Neural crest cell (in vitro differentiated cells): ENCODE measurements at regions not wholly inside any gene's neighbourhood (a gene's known extent, or its start where the extent isn't known, plus 50 kb on each side); places are given as distances from the start of the nearest gene placed in this dataset.

Experiments used
- DNase-seq: peaks from one replicate; pipeline ENCODE4 v3.0.0; 2021; ENCODE audit warnings: low read depth, mixed read lengths, low spot score
- H3K27ac Mint-ChIP-seq: one replicate; pipeline ENCODE4 v1.8.0; 2021; ENCODE audit warnings: mild to moderate bottlenecking, mixed read lengths; ENCODE audit not compliant: unreplicated experiment
- H3K27me3 Mint-ChIP-seq: 2 replicates; pipeline ENCODE4 v1.8.0; 2021; ENCODE audit warnings: low read depth, mild to moderate bottlenecking, mixed read lengths
- H3K36me3 Mint-ChIP-seq: 2 replicates; pipeline ENCODE4 v1.8.0; 2021; ENCODE audit warnings: low read depth, mild to moderate bottlenecking, mixed read lengths
- H3K4me1 Mint-ChIP-seq: 2 replicates; pipeline ENCODE4 v1.8.0; 2021; ENCODE audit warnings: mixed read lengths
- H3K4me3 Mint-ChIP-seq: one replicate; pipeline ENCODE4 v1.8.0; 2021; ENCODE audit warnings: mild to moderate bottlenecking, mixed read lengths
- H3K9me3 Mint-ChIP-seq: 2 replicates; pipeline ENCODE4 v1.8.0; 2021; ENCODE audit warnings: mixed read lengths
- CTCF ChIP-seq: fragments of 200-600 bp; sonication (generic); conservative IDR thresholded peaks from 2 replicates; pipeline ENCODE4 v1.5.0; 2021; ENCODE audit warnings: antibody characterized with exemption, mild to moderate bottlenecking

GRCh38 chr6:4658486-4658885 is 117.7 kb upstream of the CDYL start:
- no peak for DNase-seq
- no peaks in the 10 kb centered on the region for H3K9me3 Mint-ChIP-seq
- H3K27me3 Mint-ChIP-seq: no peaks in the 10 kb centered on the region
- H3K4me1 Mint-ChIP-seq: peaks cover 4% of the 10 kb centered on the region
- H3K36me3 Mint-ChIP-seq: no peaks in the 10 kb centered on the region
- no peak overlapping the region for H3K27ac Mint-ChIP-seq
- TF ChIP-seq CTCF: no peak
- no peak overlapping the region for H3K4me3 Mint-ChIP-seq

DNA sequence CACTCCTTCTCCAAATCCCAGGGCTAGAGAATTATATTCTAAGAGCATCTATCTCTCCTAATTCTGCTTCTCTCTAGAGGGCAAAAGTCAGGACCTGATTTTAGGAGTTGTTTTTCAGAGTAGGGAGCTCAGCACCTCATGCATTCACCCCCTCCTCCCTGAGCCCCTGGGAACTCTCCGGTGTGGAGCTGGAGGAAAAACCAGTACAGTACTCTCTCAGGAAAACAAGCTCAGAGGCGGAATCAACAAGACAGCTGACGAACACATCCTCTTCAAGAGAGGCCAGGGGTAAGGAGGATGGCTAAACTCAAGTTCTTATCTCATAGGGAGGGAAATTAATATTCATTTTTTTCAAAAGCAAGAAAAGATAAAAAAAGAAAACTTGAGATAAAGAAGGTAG is 120.1 kb upstream of the CDYL start:
- peaks cover 7% of the 10 kb centered on the region for H3K9me3 Mint-ChIP-seq
- no peak overlapping the region for H3K4me3 Mint-ChIP-seq
- peaks cover 3% of the 10 kb centered on the region for H3K36me3 Mint-ChIP-seq
- peaks cover 4% of the 10 kb centered on the region for H3K4me1 Mint-ChIP-seq
- no peaks in the 10 kb centered on the region for H3K27me3 Mint-ChIP-seq
- no peak for DNase-seq
- no peak for TF ChIP-seq CTCF
- no peak overlapping the region for H3K27ac Mint-ChIP-seq

- H3K4me3 Mint-ChIP-seq: no peak overlapping the region
- DNase-seq: no peak
- peaks cover 3% of the 10 kb centered on the region for H3K36me3 Mint-ChIP-seq
- H3K4me1 Mint-ChIP-seq: peaks cover 4% of the 10 kb centered on the region
- H3K9me3 Mint-ChIP-seq: peaks cover 7% of the 10 kb centered on the region
- H3K27ac Mint-ChIP-seq: no peak overlapping the region
- no peaks in the 10 kb centered on the region for H3K27me3 Mint-ChIP-seq
- no peak for TF ChIP-seq CTCF
Measured at GRCh38 chr6:4655196-4656025, 120.8 kb upstream of the CDYL start.

- Mint-ChIP-seq H3K27ac (no peak overlapping the region), H3K4me1 (peaks cover 4% of the 10 kb centered on the region), H3K27me3 (no peaks in the 10 kb centered on the region), H3K4me3 (no peak overlapping the region), H3K9me3 (peaks cover 7% of the 10 kb centered on the region), H3K36me3 (peaks cover 3% of the 10 kb centered on the region)
- no peak for TF ChIP-seq CTCF
- DNase-seq: no peak
Measured at GRCh38 chr6:4653141-4653540, 123.1 kb upstream of the CDYL start.

- Mint-ChIP-seq H3K27ac (no peak overlapping the region), H3K9me3 (peaks cover 7% of the 10 kb centered on the region), H3K4me3 (no peak overlapping the region), H3K36me3 (peaks cover 3% of the 10 kb centered on the region), H3K27me3 (no peaks in the 10 kb centered on the region), H3K4me1 (peaks cover 14% of the 10 kb centered on the region)
- TF ChIP-seq CTCF: no peak
- DNase-seq: no peak
Measured at GRCh38 chr6:4651831-4652467, 124.3 kb upstream of the CDYL start.
